GM10248 (cell line): ENCODE measurements at regions not wholly inside any gene's neighbourhood (a gene's known extent, or its start where the extent isn't known, plus 50 kb on each side); places are given as distances from the start of the nearest gene placed in this dataset.

Source experiments
- CTCF ChIA-PET: fragments of 300-600 bp; sonication (Branson Sonifier 250); formaldehyde crosslinking; extraction: SDS; loops from one replicate; lab custom pipeline; 2021; ENCODE audit warnings: antibody characterized with exemption; lab: Yijun Ruan, JAX
- POLR2A ChIA-PET: fragments of 350-650 bp; sonication (Branson Sonifier 250); formaldehyde crosslinking; extraction: SDS; loops from one replicate; lab custom pipeline; 2020; ENCODE audit warnings: antibody characterized with exemption; lab: Yijun Ruan, JAX
- DNase-seq: peaks from one replicate; pipeline ENCODE4 v3.0.0; 2012; ENCODE audit errors: extremely low spot score
- TF ChIP-seq, protein P1 (sequence below): IDR thresholded peaks from 2 replicates; pipeline ENCODE4 v1.5.1; 2012; ENCODE audit warnings: mild to moderate bottlenecking, low read depth; ENCODE audit errors: extremely low read depth, missing control alignments, control extremely low read depth

DNA sequence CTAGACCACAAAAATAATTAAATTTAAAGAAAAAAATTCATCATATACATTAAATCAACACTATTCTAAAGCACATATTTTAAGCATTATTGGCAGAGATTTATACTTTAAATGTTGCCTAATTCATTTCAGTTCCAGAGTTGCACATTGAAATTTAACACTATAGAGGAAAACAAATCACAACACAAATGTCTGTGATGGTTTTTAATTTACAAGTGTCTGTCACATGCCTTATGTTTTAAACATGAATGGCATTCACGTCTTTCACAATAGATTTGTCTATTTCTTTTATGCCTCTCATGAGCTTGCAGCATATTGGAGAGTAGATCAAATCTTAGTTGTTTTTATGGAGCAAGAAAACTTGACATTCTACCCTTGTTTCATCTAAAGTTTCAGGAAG, 811.3 kb downstream of the NLGN4X start:
- TF ChIP-seq, protein P1, sequence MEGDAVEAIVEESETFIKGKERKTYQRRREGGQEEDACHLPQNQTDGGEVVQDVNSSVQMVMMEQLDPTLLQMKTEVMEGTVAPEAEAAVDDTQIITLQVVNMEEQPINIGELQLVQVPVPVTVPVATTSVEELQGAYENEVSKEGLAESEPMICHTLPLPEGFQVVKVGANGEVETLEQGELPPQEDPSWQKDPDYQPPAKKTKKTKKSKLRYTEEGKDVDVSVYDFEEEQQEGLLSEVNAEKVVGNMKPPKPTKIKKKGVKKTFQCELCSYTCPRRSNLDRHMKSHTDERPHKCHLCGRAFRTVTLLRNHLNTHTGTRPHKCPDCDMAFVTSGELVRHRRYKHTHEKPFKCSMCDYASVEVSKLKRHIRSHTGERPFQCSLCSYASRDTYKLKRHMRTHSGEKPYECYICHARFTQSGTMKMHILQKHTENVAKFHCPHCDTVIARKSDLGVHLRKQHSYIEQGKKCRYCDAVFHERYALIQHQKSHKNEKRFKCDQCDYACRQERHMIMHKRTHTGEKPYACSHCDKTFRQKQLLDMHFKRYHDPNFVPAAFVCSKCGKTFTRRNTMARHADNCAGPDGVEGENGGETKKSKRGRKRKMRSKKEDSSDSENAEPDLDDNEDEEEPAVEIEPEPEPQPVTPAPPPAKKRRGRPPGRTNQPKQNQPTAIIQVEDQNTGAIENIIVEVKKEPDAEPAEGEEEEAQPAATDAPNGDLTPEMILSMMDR, result no peak
- no peak for DNase-seq
- ChIA-PET CTCF (no interaction called here), POLR2A (no interaction called here)

GRCh38 chrX:5415738-5416137, 812.9 kb downstream of the NLGN4X start:
- TF ChIP-seq, protein P1, result no peak
- ChIA-PET POLR2A (no interaction called here), CTCF (no interaction called here)
- no peak for DNase-seq

DNA sequence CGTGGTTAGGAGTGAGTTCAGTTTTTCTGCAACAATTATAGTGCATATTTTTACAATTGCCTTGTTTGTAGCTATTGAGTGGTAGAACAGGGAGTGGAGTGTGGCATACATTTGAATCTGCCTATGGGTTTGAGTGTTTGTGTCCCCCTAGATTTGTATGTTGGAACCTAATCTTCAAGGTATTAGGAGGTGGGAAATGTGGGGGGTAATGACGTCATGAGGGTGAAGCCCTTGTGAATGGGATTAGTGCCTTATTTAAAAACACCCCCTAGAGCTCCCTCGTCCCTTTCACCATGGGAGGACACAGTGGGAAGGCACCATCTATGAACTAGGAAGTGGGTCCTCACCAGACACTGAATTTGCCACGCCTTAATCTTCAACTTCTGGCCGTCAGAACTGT, 819.6 kb downstream of the NLGN4X start:
- CTCF ChIA-PET, result no interaction called here

GRCh38 chrX:5402461-5402860, 826.2 kb downstream of the NLGN4X start:
- TF ChIP-seq, protein P1, result no peak
- ChIA-PET POLR2A (no interaction called here), CTCF (no interaction called here)
- no peak for DNase-seq

More for the DNA sequence above, 819.6 kb downstream of the NLGN4X start:
- DNase-seq, result no peak
- TF ChIP-seq, protein P1, result no peak
- POLR2A ChIA-PET, result no interaction called here

GRCh38 chrX:5399403-5399802, 829.3 kb downstream of the NLGN4X start:
- POLR2A ChIA-PET, result no interaction called here
- TF ChIP-seq, protein P1, result no peak
- CTCF ChIA-PET, result no interaction called here
- DNase-seq, result no peak

- ChIA-PET POLR2A (no interaction called here), CTCF (no interaction called here)
- TF ChIP-seq, protein P1, result no peak
- DNase-seq, result no peak
These were observed 831.3 kb downstream of the NLGN4X start for GRCh38 chrX:5397409-5397808.

GRCh38 chrX:5390376-5390775, 838.3 kb downstream of the NLGN4X start:
- POLR2A ChIA-PET, result no interaction called here
- TF ChIP-seq, protein P1, result no peak
- CTCF ChIA-PET, result no interaction called here
- DNase-seq, result no peak
